Omental fat pad (tissue), 3 donors: ENCODE measurements at regions not wholly inside any gene's neighbourhood (a gene's known extent, or its start where the extent isn't known, plus 50 kb on each side); places are given as distances from the start of the nearest gene placed in this dataset.
"Not testable (repeated sequence)": the region's sequence is repeated elsewhere in the genome, so short reads cannot be mapped to it uniquely, and the experiment has no call there.

ENCODE experiments used
- ATAC-seq: fragments of 150-250 bp; one replicate; pipeline ENCODE4 v1.9.1; 2016; ENCODE audit warnings: mild to moderate bottlenecking, moderate library complexity; ENCODE audit not compliant: low FRiP score
- DNase-seq: peaks from one replicate; pipeline ENCODE4 v3.0.0-alpha.2; 2019; ENCODE audit warnings: low spot score
- CTCF ChIP-seq, 3 donors: fragments of 450-650 bp; IDR thresholded peaks; one replicate each; pipeline ENCODE4 v1.5.1; 2016 to 2017; ENCODE audit warnings: antibody characterized with exemption in 3 of 3, mild to moderate bottlenecking in 3 of 3, moderate library complexity in 2 of 3

- no peak for TF ChIP-seq CTCF (IDR thresholded peaks at IDR 0.05)
- ATAC-seq (no peak), DNase-seq (no peak)
Observed at GRCh38 chr6:82780334-82780733, 285.3 kb downstream of the UBE3D start.

DNA sequence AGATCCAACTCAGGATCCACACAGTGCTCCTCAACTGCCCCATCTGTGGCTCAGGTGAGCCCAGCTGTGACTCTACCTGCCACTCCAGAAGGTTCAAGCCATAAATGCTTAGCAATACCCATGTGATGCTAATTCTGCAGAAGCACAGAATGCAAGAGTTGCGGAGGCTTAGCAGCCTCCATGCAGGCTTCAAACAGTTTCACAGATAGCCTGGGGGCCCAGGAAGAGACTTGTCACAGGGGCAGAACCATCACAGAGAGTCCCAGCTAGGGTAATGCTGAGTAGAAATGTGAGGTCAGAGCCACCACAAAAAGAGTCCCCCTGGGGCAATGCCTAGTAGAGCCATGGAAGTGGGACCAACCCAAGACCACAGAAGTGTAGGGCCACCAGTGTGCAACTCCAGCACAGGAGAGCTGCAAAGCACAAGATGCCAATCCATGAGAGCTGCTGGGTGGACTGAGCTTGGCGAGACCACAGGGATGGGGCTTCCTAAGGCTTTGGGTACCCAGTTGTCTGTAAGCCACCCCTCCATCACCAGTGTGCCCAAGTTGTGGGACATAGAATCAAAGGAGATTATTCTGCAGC lies 283.9 kb downstream of the UBE3D start:
- no peak for TF ChIP-seq CTCF (IDR thresholded peaks at IDR 0.05)
- DNase-seq (no peak), ATAC-seq (no peak)

GRCh38 chr6:82783587-82784236 lies 281.9 kb downstream of the UBE3D start:
- no peak for DNase-seq
- ATAC-seq, result no peak

DNA sequence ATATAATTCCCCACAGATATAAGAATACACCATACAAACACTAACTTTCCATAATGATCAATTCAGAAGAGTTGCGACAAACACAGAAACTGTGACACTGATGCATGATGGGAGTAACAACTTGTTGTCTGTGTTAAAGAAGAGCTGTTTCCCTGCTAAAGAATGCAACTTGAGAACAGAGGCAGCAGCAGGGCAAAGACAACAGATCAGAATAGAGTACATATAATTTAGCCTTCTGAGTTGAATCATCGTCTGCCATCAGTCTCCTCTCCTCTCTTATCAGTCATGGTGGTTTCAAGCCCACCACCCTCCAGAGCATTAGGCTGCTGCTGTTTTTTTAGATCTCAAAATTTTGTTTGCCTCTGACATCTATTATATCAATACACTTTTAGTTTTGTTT lies 280.4 kb downstream of the UBE3D start:
- no peak for TF ChIP-seq CTCF (IDR thresholded peaks at IDR 0.05)
- DNase-seq (no peak), ATAC-seq (no peak)

More at GRCh38 chr6:82783587-82784236, 281.9 kb downstream of the UBE3D start:
- TF ChIP-seq CTCF (IDR thresholded peaks at IDR 0.05), result no peak

GRCh38 chr6:82786248-82786647 lies 279.4 kb downstream of the UBE3D start:
- ATAC-seq (no peak), DNase-seq (no peak)
- no peak for TF ChIP-seq CTCF (IDR thresholded peaks at IDR 0.05)

DNA sequence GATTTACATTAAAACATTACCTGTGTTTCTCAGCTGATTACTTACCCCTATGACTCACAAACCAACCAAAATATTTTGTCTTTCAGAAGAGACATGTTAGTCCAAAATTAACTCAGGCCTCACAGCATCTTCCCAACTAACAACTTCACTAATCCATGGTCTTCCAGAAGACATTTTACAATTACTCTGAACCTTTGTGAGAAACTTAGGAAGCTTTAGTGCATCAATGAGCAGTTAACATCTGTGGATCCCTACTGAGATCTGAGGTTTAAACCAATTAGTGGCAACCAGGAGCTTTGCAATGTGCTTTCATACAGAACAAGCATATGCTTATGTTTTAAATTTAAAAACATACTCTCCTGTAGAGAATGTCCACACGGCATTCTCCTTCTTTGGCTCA lies 269.7 kb downstream of the UBE3D start:
- ATAC-seq (no peak), DNase-seq (no peak)
- no peak for TF ChIP-seq CTCF (IDR thresholded peaks at IDR 0.05)

DNA sequence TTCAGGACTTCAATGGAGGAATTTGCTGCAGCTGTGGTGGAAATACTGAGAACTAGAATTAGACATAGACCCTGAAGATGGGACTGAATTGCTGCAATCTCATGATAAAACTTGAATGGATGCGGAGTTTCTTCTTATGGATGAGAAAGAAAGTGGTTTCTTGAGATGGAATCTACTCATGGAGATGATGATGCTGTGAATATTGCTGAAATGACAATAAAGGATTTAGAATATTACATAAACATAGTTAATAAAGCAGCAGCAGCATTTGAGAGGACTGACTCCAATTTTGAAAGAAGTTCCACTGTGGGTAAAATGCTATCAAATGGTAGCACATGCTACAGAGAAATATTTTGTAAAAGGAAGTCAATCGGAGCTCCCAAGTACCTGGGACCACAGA lies 264.6 kb downstream of the UBE3D start:
- no peak for TF ChIP-seq CTCF (IDR thresholded peaks at IDR 0.05)
- DNase-seq (no peak), ATAC-seq (no peak)

DNA sequence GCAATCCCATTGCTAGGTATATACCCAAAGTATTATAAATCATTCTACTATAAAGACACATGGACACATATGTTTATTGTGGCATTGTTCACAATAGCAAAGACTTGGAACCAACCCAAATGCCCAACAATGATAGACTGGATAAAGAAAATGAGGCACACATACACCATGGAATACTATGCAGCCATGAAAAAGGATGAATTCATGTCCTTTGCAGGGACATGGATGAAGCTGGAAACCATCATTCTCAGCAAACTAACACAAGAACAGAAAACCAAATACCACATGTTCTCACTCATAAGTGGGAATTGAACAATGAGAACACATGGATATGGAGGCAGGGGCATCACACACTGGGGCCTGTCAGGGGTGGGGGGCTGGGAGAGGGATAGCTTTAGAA lies 249.4 kb downstream of the UBE3D start:
- not testable (repeated sequence) for DNase-seq, ATAC-seq
